Stomach (tissue), 8 donors: ENCODE measurements at regions not wholly inside any gene's neighbourhood (a gene's known extent, or its start where the extent isn't known, plus 50 kb on each side); places are given as distances from the start of the nearest gene placed in this dataset.

Source experiments
- DNase-seq, 2 donors: peaks; one replicate each; pipeline versions ENCODE4 v3.0.0 to v3.0.0-alpha.2; 2013 to 2019
- H3K27ac ChIP-seq, 5 donors: fragments of 200-600 bp in 4 of 5; sonication (generic) in 4 of 5; one replicate each; pipeline ENCODE4 v1.5.1; 2013 to 2019; ENCODE audit warnings: mild to moderate bottlenecking in 1 of 5, moderate library complexity in 1 of 5
- H3K27me3 ChIP-seq, 3 donors: fragments of 200-600 bp; sonication (generic); one replicate each; pipeline ENCODE4 v1.5.1; 2017 to 2019; ENCODE audit warnings: mixed run types in 1 of 3
- H3K36me3 ChIP-seq, 4 donors: fragments of 200-600 bp; sonication (generic); 1 replicate in 3 of 4; 2 replicates in 1 of 4; pipeline ENCODE4 v1.5.1; 2016 to 2019
- H3K4me1 ChIP-seq, 4 donors: fragments of 200-600 bp; sonication (generic); one replicate each; pipeline ENCODE4 v1.5.1; 2016 to 2019
- H3K4me3 ChIP-seq, 4 donors: fragments of 200-600 bp; sonication (generic) in 3 of 4; one replicate each; pipeline ENCODE4 v1.5.1; 2016 to 2019; ENCODE audit warnings: mild to moderate bottlenecking in 1 of 4
- H3K9me3 ChIP-seq, 4 donors: fragments of 200-600 bp; sonication (generic); one replicate each; pipeline ENCODE4 v1.5.1; 2016 to 2019
- CTCF ChIP-seq, 7 experiments: fragments of 450-650 bp in 4 of 7; fragments of 200-600 bp in 3 of 7; sonication (generic) in 3 of 7; IDR thresholded peaks; one replicate each; pipeline ENCODE4 v1.5.1; 2016 to 2019; ENCODE audit warnings: antibody characterized with exemption in 7 of 7, control low read depth in 2 of 7, mild to moderate bottlenecking in 1 of 7
- EP300 ChIP-seq: sonication (generic); formaldehyde crosslinking; IDR thresholded peaks from one replicate; pipeline ENCODE4 v1.6.1; 2017; ENCODE audit warnings: antibody characterized with exemption
- POLR2A ChIP-seq, 4 donors: fragments of 450-650 bp; IDR thresholded peaks; one replicate each; pipeline ENCODE4 v1.6.1; 2016; ENCODE audit warnings: antibody characterized with exemption in 4 of 4, control low read depth in 2 of 4, mild to moderate bottlenecking in 1 of 4, moderate library complexity in 1 of 4
- POLR2AphosphoS5 ChIP-seq, 3 donors: sonication (generic); formaldehyde crosslinking; IDR thresholded peaks; one replicate each; pipeline ENCODE4 v1.6.1; 2016; ENCODE audit warnings: antibody characterized with exemption in 3 of 3
- WGBS, 5 donors: extraction: QIAGEN DNeasy Blood & Tissue Kit in 3 of 5; methylation state at CpG; one replicate each; pipeline versions ENCODE4 v1.1.5 to v1.1.7; 2013 to 2018; 5-methylcytosine and 5-hydroxymethylcytosine counted together
- intact Hi-C: fragments of 100-400 bp; cut with DNase I; formaldehyde crosslinking; loops from one replicate; pipeline ENCODE4 v1.15.1; 2023; ENCODE audit warnings: low total_unique reads
- donor health status: healthy with polysubstance abuse.
- donor health status: Bipolar disorder and iron deficiency.
- donor health status: healthy.

GRCh38 chr4:114464726-114465272 lies 133.8 kb upstream of the UGT8 start:
- WGBS, 5 donors: 57 to 70% (median 64%) methylated on average over 7 of the region's 7 CpGs
- Histone ChIP-seq H3K27me3 (no peaks in the 10 kb centered on the region), H3K9me3 (no peaks in the 10 kb centered on the region), H3K27ac (no peak overlapping the region), H3K4me3 (no peak overlapping the region), H3K36me3 (no peaks in the 10 kb centered on the region), H3K4me1 (no peaks in the 10 kb centered on the region)
- TF ChIP-seq POLR2AphosphoS5 (IDR thresholded peaks at IDR 0.05): no peak
- TF ChIP-seq CTCF (IDR thresholded peaks at IDR 0.05): no peak
- TF ChIP-seq EP300: no peak
- TF ChIP-seq POLR2A (IDR thresholded peaks at IDR 0.05): no peak
- no peak for DNase-seq
- intact Hi-C loops: no loop called here

GRCh38 chr4:114465766-114466165 lies 132.8 kb upstream of the UGT8 start:
- Histone ChIP-seq H3K27ac (no peak overlapping the region), H3K9me3 (no peaks in the 10 kb centered on the region), H3K4me3 (no peak overlapping the region), H3K36me3 (no peaks in the 10 kb centered on the region), H3K27me3 (no peaks in the 10 kb centered on the region), H3K4me1 (no peaks in the 10 kb centered on the region)
- WGBS, 5 donors: 61 to 74% (median 69%) methylated on average over 1 of the region's 1 CpG
- no peak for DNase-seq
- TF ChIP-seq POLR2AphosphoS5 (IDR thresholded peaks at IDR 0.05) (no peak), CTCF (IDR thresholded peaks at IDR 0.05) (no peak)
- intact Hi-C loops: no loop called here

- 17 to 43% (median 32%) methylated on average over 1 of the region's 1 CpG for WGBS, 5 donors
- TF ChIP-seq EP300 (no peak), POLR2A (IDR thresholded peaks at IDR 0.05) (no peak), POLR2AphosphoS5 (IDR thresholded peaks at IDR 0.05) (no peak), CTCF (IDR thresholded peaks at IDR 0.05) (no peak)
- Histone ChIP-seq H3K27ac (no peak overlapping the region), H3K36me3 (no peaks in the 10 kb centered on the region), H3K4me3 (no peak overlapping the region), H3K27me3 (no peaks in the 10 kb centered on the region), H3K4me1 (no peaks in the 10 kb centered on the region), H3K9me3 (no peaks in the 10 kb centered on the region)
- no peak for DNase-seq
- intact Hi-C loops: no loop called here
Observed at GRCh38 chr4:114466299-114466698, 132.3 kb upstream of the UGT8 start.

GRCh38 chr4:114472269-114473032 lies 126.2 kb upstream of the UGT8 start:
- no peak overlapping the region for H3K27ac ChIP-seq
- no peaks in the 10 kb centered on the region for H3K9me3 ChIP-seq
- H3K27me3 ChIP-seq: no peaks in the 10 kb centered on the region
- no peak overlapping the region for H3K4me3 ChIP-seq
- no peaks in the 10 kb centered on the region for H3K4me1 ChIP-seq
- TF ChIP-seq EP300 (no peak), CTCF (IDR thresholded peaks at IDR 0.05) (no peak), POLR2AphosphoS5 (IDR thresholded peaks at IDR 0.05) (no peak), POLR2A (IDR thresholded peaks at IDR 0.05) (no peak)
- H3K36me3 ChIP-seq: no peaks in the 10 kb centered on the region
- DNase-seq: no peak
- 86 to 99% (median 94%) methylated on average over 8 to 9 of the region's 9 CpGs for WGBS, 5 donors
- intact Hi-C loops: no loop called here
